ENCODE measurements at regions not wholly inside any gene's neighbourhood (a gene's known extent, or its start where the extent isn't known, plus 50 kb on each side); places are given as distances from the start of the nearest gene placed in this dataset.

GRCh38 chr11:121898903-121899302, 217.1 kb downstream of the BLID start:
- DNase-seq = no peak

DNA sequence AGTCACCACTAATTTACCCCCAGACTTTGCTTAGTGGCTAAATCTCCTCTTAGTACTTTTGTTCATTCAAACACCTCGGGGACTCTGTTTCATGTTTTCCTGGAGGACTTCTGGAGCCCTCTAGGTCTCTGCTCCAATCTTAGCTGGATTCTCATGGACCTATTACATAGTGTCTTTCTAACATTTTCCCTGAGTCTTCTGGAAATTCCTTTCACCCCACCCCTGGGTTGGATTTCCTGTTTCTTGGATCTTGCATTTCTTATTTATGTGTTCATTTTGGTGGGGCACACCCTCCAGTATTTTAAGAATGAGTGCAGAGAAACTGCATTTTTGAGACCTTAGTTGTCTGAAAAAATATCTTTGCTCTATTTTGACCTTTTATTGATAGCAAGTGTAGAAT, 220.1 kb downstream of the BLID start:
- DNase-seq = peak in 1 of 2 donors; percentile 35

DNA sequence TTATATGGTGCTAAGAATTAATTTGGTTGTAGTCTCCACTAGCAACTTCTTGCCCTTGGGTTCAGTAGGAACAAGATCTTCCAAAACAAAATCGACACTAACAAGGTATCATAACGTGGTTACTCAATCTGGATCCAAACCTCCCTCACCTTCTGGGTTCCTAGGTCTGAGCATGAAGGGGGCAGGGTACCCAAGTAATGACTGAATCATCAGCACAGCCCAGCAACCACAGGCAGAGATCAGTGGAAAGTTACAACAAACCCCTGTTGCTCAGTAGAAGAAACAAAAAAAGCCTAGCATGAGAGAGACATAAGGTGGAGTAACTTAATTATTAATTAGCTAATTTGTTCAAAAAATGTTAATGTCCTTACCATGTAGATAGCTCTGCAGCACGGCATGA, 221.4 kb downstream of the BLID start:
- no peak for DNase-seq

GRCh38 chr11:121892863-121893262, 223.2 kb downstream of the BLID start:
- DNase-seq = no peak

- no peak for DNase-seq
Observed at GRCh38 chr11:121892131-121892681, 223.8 kb downstream of the BLID start.

DNA sequence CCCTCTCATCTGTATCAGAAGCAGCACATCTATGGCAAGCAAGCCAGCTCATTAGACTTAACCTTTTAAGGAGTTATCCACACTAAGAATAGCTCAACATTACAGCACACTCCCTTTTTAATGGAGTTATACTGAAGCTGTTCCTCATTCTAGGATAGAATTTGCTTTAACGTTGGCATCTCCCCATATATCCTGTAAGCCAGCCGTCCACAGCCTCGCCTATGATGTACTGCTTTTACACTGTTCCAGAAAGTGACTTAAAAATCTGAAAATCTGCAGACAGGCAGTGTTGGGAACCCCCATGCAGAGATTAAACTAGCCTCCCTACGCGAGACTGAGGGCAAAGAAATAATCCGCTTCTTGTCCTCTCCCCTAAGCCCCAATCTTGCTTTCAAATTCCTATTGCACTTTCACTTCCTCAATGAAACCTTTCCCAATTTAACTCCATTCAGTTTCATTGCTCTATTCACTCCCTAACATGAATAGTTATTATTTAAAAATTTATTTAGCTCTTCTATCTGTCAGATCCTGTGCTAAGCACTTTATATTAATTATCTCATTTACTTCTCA, 225.0 kb downstream of the BLID start:
- DNase-seq = peak; percentile 50 to 63

DNA sequence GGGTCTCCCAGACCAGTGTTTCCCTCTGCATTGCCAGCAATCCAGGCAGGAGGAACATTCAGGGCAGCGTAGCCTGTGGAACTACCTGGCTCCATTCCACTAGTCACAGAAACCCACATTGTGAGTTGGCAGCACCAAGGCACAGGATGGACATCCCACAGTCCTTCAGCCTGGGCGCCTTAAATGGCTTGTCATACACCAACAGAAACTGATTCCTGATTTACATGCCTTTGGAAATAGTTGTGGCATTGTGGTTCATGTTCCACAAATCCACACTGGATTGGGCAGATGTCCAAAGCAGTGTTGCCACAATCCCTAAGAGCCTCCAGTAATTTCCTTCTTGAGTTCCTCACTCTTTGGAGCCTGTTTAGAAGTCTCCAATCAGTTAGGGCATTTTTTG, 225.6 kb downstream of the BLID start:
- DNase-seq = no peak

GRCh38 chr11:121889931-121890330, 226.1 kb downstream of the BLID start:
- no peak for DNase-seq

- DNase-seq = peak in 1 of 2 donors; percentile 24
Observed at GRCh38 chr11:121889186-121889585, 226.8 kb downstream of the BLID start.

DNA sequence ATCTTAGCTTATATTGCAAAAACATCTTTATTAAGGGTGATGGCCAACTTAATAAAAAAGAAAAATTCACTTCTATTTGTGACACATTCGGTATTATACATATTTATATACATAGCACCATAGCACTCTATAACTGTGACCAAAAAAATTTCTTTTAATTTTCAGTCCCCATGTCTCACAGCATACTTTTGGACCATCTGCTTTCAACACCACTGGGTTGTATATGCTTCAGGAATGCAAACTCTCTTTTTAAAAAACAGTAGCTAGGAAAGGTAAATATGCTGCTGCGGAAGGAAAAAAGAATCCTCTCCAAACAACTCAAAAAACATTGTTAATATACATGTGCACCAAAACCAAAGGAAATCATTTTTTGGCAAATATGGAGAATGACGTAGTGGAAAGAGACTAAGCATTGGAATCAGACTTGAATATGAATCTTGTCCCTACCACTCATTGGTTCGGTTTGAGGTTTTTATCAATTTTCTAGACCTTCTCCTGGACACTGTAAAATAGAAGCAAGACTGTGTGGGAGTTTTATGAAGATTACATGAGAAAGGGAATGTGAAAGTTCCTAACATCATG, 227.9 kb downstream of the BLID start:
- DNase-seq = no peak

DNA sequence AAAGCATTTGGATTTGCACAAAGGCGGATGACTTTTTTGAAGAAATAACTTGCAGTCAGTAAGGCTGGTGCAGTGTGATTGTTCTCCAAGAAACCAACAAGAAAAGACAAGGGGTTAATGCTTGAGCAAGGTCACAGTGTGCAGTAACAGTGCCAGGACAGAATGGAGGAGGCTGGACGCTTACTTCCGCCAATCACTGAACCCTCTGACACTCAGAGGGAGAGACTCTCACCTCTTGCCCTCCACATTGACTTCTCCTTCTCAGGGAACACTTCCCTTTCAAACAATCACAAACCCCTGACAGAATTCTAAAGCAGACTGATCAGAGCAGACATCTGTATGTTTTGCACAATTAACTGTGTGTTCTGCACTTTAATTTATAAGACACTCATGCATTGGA, 228.4 kb downstream of the BLID start:
- peak; percentile 60 to 65 for DNase-seq

- no peak for DNase-seq
Observed at GRCh38 chr11:121886996-121887395, 229.0 kb downstream of the BLID start.

DNA sequence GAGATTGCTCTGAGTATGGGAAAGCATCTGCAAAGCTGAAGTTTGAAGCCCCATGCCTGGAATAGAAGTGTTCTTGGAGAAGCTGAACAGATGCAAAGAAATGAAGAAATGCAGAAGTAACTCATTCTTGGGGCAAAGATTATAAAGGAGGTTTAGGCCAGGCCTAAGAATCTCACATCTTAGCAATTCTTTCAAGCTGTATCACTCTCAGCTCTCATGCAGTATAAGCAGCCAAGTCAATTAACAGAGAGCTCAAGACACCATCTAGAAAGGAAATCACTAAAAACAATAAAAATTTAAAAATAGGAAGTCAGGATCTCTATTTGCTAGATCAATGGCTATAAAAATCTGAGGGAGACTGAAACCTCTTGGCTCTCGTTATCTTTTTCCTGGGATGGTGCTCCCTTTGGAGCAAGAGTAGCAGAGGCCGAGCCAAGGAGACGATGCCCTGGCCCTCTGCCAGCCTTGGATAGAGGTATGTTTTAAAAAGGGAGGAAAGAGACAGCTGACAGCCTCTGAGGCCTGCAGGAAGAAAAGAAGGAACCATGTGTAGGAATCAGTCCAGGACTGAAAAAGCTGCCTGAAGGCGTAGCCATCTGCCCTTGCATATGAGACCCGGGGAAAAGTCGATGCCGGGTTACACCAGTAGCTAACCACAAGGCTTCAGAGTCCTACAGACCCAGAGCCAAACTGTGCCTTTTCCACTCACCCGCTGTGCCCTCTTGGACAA, 229.8 kb downstream of the BLID start:
- DNase-seq = no peak

DNA sequence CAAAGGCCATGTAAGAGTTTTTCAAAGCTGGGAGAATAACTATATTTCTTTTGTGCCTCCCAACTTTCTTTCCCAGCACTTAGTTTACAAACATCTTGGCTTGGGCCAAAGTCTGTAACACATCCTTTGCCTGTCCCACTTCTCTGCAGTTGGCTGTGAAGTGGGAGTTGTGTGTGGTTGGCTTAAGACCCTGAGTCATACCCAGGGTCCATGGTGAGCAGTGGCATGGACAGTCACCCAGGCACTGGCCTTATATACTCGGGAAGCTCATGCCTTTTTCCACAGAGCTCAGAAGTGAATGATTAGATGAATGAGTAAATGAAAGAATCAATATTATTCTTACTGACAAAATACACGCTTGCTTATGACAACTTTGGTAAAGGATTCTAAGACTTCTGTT, 231.4 kb downstream of the BLID start:
- no peak for DNase-seq

DNA sequence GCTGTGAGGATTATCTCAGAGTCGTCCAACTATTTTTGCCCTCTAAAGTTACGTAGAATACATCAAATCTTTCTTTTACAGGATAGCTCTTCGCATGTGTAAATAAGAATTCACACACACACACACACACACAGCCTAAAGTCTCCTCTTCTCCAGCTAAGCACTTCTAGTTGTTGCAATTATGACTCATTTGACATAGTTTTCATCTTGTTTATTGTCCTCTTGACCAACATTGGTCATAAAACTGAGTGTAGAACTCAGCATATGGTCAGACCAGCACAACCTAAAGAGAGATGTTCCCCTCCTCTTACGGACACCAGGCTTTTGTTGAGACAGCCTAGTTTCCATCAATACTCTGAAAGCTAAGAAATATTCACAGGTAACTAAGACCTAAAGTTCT, 234.2 kb downstream of the BLID start:
- DNase-seq = no peak

DNA sequence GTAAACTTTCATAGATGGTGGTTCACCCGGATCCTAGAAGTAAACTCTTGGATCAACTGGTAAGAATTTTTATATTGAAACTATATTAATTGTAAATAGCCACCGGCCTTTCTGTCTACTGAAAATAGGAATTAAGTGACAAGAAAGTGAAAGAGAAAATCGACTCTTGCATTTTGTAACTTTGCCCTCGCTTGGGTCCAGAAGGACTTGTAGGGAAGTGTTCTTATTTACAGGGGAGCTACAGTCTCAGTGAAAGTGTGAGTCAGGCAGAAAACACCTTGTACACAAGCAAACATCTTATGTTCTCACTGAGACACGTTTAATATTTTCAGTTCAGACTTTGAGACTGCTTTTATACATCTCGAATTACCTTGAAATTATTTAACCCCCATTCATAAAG, 238.9 kb downstream of the BLID start:
- no peak for DNase-seq

DNA sequence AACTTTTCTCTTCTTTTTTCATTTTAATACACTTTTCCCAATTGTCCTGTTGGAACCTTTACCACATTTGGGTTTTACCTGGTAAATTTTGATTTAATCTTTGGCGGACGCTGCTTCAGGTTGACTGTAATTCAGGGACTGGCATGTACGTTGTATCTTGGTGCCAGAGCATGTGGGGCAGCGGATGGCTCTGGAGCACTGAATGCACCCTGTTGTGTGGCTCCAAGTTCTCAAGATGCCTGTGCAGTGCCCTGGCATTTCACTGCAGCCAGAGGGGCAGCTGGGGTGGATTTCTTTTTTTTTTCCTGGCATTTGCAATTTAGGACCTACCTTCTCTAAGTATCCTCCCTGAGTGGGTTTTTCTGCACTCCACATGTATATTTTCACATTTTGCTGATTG, 242.2 kb downstream of the BLID start:
- no peak for DNase-seq

GRCh38 chr11:121872356-121872755, 243.7 kb downstream of the BLID start:
- DNase-seq = peak in 1 of 2 donors; percentile 27

DNA sequence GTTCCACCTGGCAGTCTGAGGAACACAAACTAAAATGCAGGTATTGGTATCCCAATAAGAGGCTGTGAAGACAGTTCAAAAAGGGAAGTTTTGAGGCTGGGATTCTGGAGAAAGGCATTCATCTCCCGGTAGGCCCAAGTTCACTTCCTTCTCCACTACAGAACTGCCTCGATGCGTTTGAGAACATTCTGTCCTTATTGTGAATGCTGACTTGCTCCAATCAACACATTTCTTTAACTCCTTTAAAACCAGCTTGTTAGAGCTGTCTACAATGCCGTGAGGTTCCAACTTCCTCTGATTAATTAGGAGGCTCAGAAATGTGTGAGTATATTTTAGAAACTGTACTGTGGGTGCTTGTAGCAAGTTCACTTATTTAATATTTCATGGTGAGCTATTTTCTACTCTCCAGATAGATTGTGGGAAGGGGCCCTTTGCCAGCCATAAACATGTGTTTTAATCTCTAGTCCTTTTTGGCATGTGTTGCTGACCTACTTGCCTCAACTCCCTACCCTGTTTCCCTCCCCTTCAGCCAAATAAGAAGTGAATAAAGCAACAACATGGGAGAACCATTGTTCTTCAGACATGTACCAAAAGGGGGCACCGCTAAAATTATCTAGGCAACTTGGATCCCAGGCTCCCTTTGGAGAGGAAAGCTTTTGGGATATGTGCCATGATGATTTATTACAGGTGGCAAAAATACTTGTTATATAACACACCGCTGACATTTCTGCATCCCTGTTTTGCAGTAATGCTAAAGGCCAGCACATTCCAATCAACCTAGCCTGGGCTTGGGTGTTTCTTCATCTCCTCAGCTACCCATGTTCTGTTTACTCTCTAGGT, 245.6 kb downstream of the BLID start:
- no peak for DNase-seq

DNA sequence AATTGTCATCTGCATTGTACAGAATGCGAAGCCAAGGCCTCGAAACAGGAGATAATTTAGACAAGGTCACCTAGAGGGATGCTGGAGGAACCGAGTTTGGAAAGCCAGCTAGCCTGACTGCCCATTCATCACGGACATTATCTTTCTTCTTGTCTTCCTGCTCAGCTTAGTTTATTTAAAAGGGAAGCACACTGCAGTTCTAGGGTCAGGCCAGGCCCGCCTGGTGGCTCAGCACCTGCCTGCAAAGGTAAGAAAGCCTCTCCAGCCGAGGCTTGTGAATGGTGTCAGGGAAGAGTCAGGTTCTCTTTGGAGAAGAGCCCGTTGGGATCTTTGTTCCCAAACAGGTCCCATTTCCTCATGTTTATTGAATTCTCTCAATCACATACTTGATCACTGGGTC, 246.5 kb downstream of the BLID start:
- no peak for DNase-seq

GRCh38 chr11:121866754-121867153, 249.3 kb downstream of the BLID start:
- no peak for DNase-seq

- peak in 1 of 2 donors; percentile 6 for DNase-seq
Observed at GRCh38 chr11:121864660-121865059, 251.4 kb downstream of the BLID start.

GRCh38 chr11:121863126-121863525, 252.9 kb downstream of the BLID start:
- no peak for DNase-seq
